ENCODE measurements at regions not wholly inside any gene's neighbourhood (a gene's known extent, or its start where the extent isn't known, plus 50 kb on each side); places are given as distances from the start of the nearest gene placed in this dataset.

DNA sequence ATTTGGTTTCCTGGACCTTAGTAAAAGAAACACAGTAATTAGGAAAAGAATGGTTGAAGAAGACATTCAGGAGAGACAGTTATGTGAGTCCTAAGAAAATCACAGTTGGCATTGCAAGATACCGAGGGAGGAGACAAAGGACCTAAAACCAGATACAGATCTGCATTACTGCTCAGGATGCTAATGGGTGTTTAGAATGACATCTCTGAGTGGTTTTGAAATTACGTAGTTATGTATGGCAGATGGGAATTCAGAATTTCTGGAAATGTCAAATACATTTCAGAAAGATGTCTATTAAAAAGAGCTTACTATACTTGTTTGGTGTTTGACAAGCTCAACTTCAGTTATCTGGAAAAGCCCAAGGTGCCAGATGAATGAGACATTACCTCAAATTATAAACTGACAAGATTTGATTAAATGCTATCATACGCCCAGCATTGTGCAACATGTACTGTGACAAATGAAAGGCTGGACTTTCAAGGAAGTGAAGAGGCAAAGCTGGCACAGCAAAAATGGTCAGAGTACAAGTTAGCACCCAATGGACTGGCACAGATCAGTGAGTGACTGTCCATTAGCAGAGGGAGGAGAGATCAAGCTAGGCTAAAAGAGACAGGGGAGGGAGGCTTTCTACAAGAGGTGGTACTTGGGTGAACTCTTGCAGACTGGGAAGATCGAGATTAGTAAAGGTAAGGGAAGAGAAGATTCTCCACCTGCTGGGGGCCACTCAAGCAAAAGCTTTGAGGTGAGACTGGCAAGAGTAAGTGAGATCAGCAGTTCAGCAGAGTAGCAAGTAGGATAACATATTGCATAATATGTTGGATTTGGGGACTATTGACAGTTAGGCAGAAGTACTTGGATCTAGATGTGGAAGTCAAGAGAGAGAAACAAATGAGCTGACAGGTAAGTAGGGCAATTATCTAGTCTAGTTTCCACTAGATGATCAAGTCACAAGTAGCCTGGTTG is 168.9 kb downstream of the CYRIA start:
- no peaks in the 10 kb centered on the region for H3K27me3 ChIP-seq
- no peak for ATAC-seq
- H3K36me3 ChIP-seq = no peaks in the 10 kb centered on the region
- no peaks in the 10 kb centered on the region for H3K4me1 ChIP-seq
- H3K9me3 ChIP-seq = no peaks in the 10 kb centered on the region
- TF ChIP-seq POLR2A (IDR thresholded peaks at IDR 0.05) (no peak), EP300 (IDR thresholded peaks at IDR 0.05) (no peak), CTCF (IDR thresholded peaks at IDR 0.05) (no peak), POLR2AphosphoS5 (IDR thresholded peaks at IDR 0.05) (no peak)
- no peak overlapping the region for H3K4me3 ChIP-seq
- no peak overlapping the region for H3K27ac ChIP-seq
- WGBS, 2 donors (ENCODE audit: low coverage in 1 of 2) = 61 to 66% methylated on average over 4 of the region's 4 CpGs

DNA sequence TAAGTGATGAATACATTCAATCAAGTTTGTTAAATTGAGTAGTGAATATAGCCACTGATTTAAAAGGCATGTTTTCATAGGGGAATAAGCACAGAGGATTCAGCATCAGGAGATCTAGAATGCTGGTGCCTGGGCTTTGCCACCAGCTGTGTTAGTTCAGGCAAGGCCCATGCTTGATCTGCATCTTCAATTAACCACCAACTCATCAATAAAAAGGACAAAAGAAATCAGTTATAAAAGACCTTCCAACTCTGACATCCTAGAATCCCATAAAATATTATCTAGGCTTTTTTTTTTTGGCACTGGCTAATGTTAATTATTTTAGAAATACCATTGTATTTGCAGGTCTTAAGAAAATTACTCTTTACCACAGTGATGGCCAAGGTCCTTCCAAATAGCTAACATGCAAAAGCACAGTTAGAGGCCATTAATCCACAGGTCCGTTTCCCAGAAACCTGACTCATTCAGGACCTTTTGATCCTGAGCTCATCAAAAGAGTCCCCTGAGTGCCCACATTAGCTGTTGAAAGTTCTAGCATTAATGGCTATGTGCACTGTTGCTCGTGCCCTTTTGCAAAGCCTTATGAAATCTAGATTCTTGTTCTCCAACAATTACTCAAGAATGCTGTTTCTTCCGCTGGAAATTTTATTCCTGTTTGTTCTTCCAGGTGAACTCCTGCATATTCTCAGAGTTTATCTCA is 170.0 kb downstream of the CYRIA start:
- Histone ChIP-seq H3K4me1 (no peaks in the 10 kb centered on the region), H3K27ac (no peak overlapping the region), H3K9me3 (no peaks in the 10 kb centered on the region), H3K4me3 (no peak overlapping the region), H3K36me3 (no peaks in the 10 kb centered on the region), H3K27me3 (no peaks in the 10 kb centered on the region)
- 47 to 63% methylated on average over 3 of the region's 3 CpGs for WGBS, 2 donors (ENCODE audit: low coverage in 1 of 2)
- no peak for ATAC-seq
- no peak for TF ChIP-seq POLR2A (IDR thresholded peaks at IDR 0.05)
- no peak for TF ChIP-seq CTCF (IDR thresholded peaks at IDR 0.05)
- TF ChIP-seq POLR2AphosphoS5 (IDR thresholded peaks at IDR 0.05) = no peak
- TF ChIP-seq EP300 (IDR thresholded peaks at IDR 0.05) = no peak

DNA sequence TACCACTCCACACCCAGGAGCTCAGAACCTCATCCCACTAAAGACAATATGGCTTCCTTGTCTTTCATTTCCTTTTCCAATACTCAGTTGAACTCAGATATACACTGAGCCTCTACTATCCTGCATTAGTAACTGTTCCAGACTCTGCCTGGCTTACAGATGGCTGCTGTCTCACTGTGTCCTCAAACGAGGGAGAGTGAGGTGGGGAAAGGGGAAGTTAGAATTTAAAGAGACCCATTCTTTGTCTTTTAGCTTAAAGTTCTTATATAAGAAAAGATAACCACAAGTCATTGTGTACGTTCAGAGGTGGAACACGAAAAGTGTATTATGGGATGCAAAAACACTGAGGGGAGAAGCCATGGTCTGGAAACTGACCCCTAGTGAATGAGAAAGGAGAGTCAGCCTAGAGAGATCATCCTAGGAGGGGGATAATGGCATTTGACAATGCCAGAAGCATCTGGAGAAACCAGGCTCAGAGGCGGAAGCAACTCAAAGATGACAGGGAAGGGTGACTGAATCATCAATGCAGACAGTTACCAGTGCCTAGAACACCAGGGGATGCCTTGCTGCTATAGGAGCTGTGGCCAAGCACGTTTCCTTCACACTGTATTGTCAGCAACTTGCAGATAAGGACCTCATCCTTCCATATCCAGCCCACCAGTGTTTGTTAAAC is 170.7 kb downstream of the CYRIA start:
- Histone ChIP-seq H3K4me3 (no peak overlapping the region), H3K9me3 (no peaks in the 10 kb centered on the region), H3K27me3 (no peaks in the 10 kb centered on the region), H3K36me3 (no peaks in the 10 kb centered on the region), H3K4me1 (no peaks in the 10 kb centered on the region), H3K27ac (no peak overlapping the region)
- 31 to 38% methylated on average over 2 to 5 of the region's 5 CpGs for WGBS, 2 donors (ENCODE audit: low coverage in 1 of 2)
- TF ChIP-seq POLR2A (IDR thresholded peaks at IDR 0.05) = no peak
- no peak for TF ChIP-seq EP300 (IDR thresholded peaks at IDR 0.05)
- no peak for TF ChIP-seq CTCF (IDR thresholded peaks at IDR 0.05)
- no peak for TF ChIP-seq POLR2AphosphoS5 (IDR thresholded peaks at IDR 0.05)
- ATAC-seq = no peak

DNA sequence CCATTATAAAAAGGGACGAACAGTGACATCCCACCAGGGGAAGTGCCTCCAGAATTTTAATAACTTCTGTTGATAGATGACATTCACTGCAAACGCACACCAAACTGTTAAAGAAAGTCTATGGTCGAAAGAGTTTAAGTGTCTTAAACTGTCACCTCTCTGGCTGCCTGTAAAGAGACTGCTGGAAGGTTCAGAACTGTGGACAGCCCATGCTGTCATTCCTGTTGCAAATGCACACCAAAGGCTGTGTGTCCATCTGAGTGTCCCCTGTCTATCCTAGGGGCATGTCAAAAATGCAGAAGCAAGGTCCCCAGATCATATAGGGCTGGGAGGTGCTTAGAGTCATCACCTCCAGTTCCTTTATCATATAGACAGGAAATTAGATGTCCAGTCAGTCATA is 171.8 kb downstream of the CYRIA start:
- TF ChIP-seq EP300 (IDR thresholded peaks at IDR 0.05) (no peak), POLR2A (IDR thresholded peaks at IDR 0.05) (no peak), POLR2AphosphoS5 (IDR thresholded peaks at IDR 0.05) (no peak), CTCF (IDR thresholded peaks at IDR 0.05) (no peak)
- WGBS, 2 donors (ENCODE audit: low coverage in 1 of 2) = 58 to 75% methylated on average over 2 to 3 of the region's 3 CpGs
- H3K27ac ChIP-seq = no peak overlapping the region
- H3K27me3 ChIP-seq = no peaks in the 10 kb centered on the region
- no peaks in the 10 kb centered on the region for H3K9me3 ChIP-seq
- no peak for ATAC-seq
- H3K36me3 ChIP-seq = no peaks in the 10 kb centered on the region
- no peaks in the 10 kb centered on the region for H3K4me1 ChIP-seq
- no peak overlapping the region for H3K4me3 ChIP-seq

All from gastroesophageal sphincter (tissue), 4 donors.